Vagina (tissue), 2 donors: ENCODE measurements at regions not wholly inside any gene's neighbourhood (a gene's known extent, or its start where the extent isn't known, plus 50 kb on each side); places are given as distances from the start of the nearest gene placed in this dataset.

Source experiments
- DNase-seq, 2 donors: peaks; one replicate each; pipeline ENCODE4 v3.0.0-alpha.2; 2017; ENCODE audit errors: extremely low spot score in 2 of 2
- H3K27ac ChIP-seq: fragments of 200-600 bp; sonication (generic); one replicate; pipeline ENCODE4 v1.5.1; 2019
- H3K27me3 ChIP-seq: fragments of 200-600 bp; sonication (generic); one replicate; pipeline ENCODE4 v1.5.1; 2019
- H3K36me3 ChIP-seq, 2 donors: fragments of 200-600 bp; sonication (generic); one replicate each; pipeline ENCODE4 v1.5.1; 2017 to 2019
- H3K4me1 ChIP-seq: fragments of 200-600 bp; sonication (generic); one replicate; pipeline ENCODE4 v1.5.1; 2019
- H3K4me3 ChIP-seq, 2 donors: fragments of 200-600 bp; sonication (generic); 1 replicate in 1 of 2; 2 replicates in 1 of 2; pipeline ENCODE4 v1.5.1; 2016 to 2019
- H3K9me3 ChIP-seq: fragments of 200-600 bp; sonication (generic); one replicate; pipeline ENCODE4 v1.5.1; 2019
- CTCF ChIP-seq, 3 experiments: fragments of 450-650 bp in 2 of 3; fragments of 200-600 bp in 1 of 3; sonication (generic) in 1 of 3; IDR thresholded peaks; one replicate each; pipeline ENCODE4 v1.5.1; 2017 to 2019; ENCODE audit warnings: antibody characterized with exemption in 3 of 3, mild to moderate bottlenecking in 2 of 3, moderate library complexity in 2 of 3
- POLR2A ChIP-seq, 2 donors: fragments of 450-650 bp; IDR thresholded peaks; one replicate each; pipeline ENCODE4 v1.6.1; 2017; ENCODE audit warnings: antibody characterized with exemption in 2 of 2, mild to moderate bottlenecking in 2 of 2, moderate library complexity in 2 of 2
- POLR2AphosphoS5 ChIP-seq, 2 donors: sonication (generic); formaldehyde crosslinking; IDR thresholded peaks; one replicate each; pipeline ENCODE4 v1.9.0; 2017; ENCODE audit warnings: antibody characterized with exemption in 2 of 2, mild to moderate bottlenecking in 2 of 2, low read depth in 1 of 2; ENCODE audit not compliant: insufficient read depth in 1 of 2
- intact Hi-C: fragments of 100-400 bp; cut with DNase I; formaldehyde crosslinking; loops from one replicate; pipeline ENCODE4 v1.15.1; 2023

- Histone ChIP-seq H3K27ac (no peak overlapping the region), H3K4me1 (no peaks in the 10 kb centered on the region), H3K27me3 (no peaks in the 10 kb centered on the region), H3K36me3 (no peaks in the 10 kb centered on the region), H3K9me3 (no peaks in the 10 kb centered on the region), H3K4me3 (no peak overlapping the region)
- TF ChIP-seq POLR2A (IDR thresholded peaks at IDR 0.05) = no peak
- TF ChIP-seq CTCF (IDR thresholded peaks at IDR 0.05) = no peak
- no peak for TF ChIP-seq POLR2AphosphoS5 (IDR thresholded peaks at IDR 0.05; ENCODE audit: insufficient read depth in 1 of 2, low read depth in 1 of 2)
- no peak for DNase-seq
- intact Hi-C loops = no loop called here
These were observed 314.5 kb upstream of the HS3ST1 start for GRCh38 chr4:11743236-11743635.

GRCh38 chr4:11741190-11741652 is 312.5 kb upstream of the HS3ST1 start:
- Histone ChIP-seq H3K4me1 (no peaks in the 10 kb centered on the region), H3K4me3 (no peak overlapping the region), H3K27ac (no peak overlapping the region), H3K9me3 (no peaks in the 10 kb centered on the region), H3K36me3 (no peaks in the 10 kb centered on the region), H3K27me3 (no peaks in the 10 kb centered on the region)
- DNase-seq = no peak
- intact Hi-C loops = no loop called here
- TF ChIP-seq POLR2A (IDR thresholded peaks at IDR 0.05) (no peak), POLR2AphosphoS5 (IDR thresholded peaks at IDR 0.05; ENCODE audit: insufficient read depth in 1 of 2, low read depth in 1 of 2) (no peak), CTCF (IDR thresholded peaks at IDR 0.05) (no peak)

- intact Hi-C loops = no loop called here
- Histone ChIP-seq H3K9me3 (no peaks in the 10 kb centered on the region), H3K4me3 (no peak overlapping the region), H3K27me3 (no peaks in the 10 kb centered on the region), H3K36me3 (no peaks in the 10 kb centered on the region), H3K27ac (no peak overlapping the region), H3K4me1 (no peaks in the 10 kb centered on the region)
- no peak for TF ChIP-seq CTCF (IDR thresholded peaks at IDR 0.05)
- TF ChIP-seq POLR2AphosphoS5 (IDR thresholded peaks at IDR 0.05; ENCODE audit: insufficient read depth in 1 of 2, low read depth in 1 of 2) = no peak
- TF ChIP-seq POLR2A (IDR thresholded peaks at IDR 0.05) = no peak
- DNase-seq = no peak
These were observed 311.3 kb upstream of the HS3ST1 start for GRCh38 chr4:11739992-11740391.

GRCh38 chr4:11736978-11737377 is 308.3 kb upstream of the HS3ST1 start:
- intact Hi-C loops = no loop called here
- no peaks in the 10 kb centered on the region for H3K9me3 ChIP-seq
- DNase-seq = no peak
- H3K36me3 ChIP-seq = no peaks in the 10 kb centered on the region
- H3K4me1 ChIP-seq = no peaks in the 10 kb centered on the region
- H3K27ac ChIP-seq = no peak overlapping the region
- TF ChIP-seq CTCF (IDR thresholded peaks at IDR 0.05) = no peak
- no peak for TF ChIP-seq POLR2A (IDR thresholded peaks at IDR 0.05)
- TF ChIP-seq POLR2AphosphoS5 (IDR thresholded peaks at IDR 0.05; ENCODE audit: insufficient read depth in 1 of 2, low read depth in 1 of 2) = no peak
- H3K4me3 ChIP-seq = no peak overlapping the region
- no peaks in the 10 kb centered on the region for H3K27me3 ChIP-seq

GRCh38 chr4:11735651-11736050 is 307.0 kb upstream of the HS3ST1 start:
- H3K4me3 ChIP-seq = no peak overlapping the region
- DNase-seq = no peak
- H3K9me3 ChIP-seq = no peaks in the 10 kb centered on the region
- no peaks in the 10 kb centered on the region for H3K4me1 ChIP-seq
- intact Hi-C loops = no loop called here
- no peak overlapping the region for H3K27ac ChIP-seq
- H3K27me3 ChIP-seq = no peaks in the 10 kb centered on the region
- no peaks in the 10 kb centered on the region for H3K36me3 ChIP-seq
- TF ChIP-seq POLR2A (IDR thresholded peaks at IDR 0.05) = no peak
- no peak for TF ChIP-seq CTCF (IDR thresholded peaks at IDR 0.05)
- no peak for TF ChIP-seq POLR2AphosphoS5 (IDR thresholded peaks at IDR 0.05; ENCODE audit: insufficient read depth in 1 of 2, low read depth in 1 of 2)
